ENCODE measurements at regions not wholly inside any gene's neighbourhood (a gene's known extent, or its start where the extent isn't known, plus 50 kb on each side); places are given as distances from the start of the nearest gene placed in this dataset.

DNA sequence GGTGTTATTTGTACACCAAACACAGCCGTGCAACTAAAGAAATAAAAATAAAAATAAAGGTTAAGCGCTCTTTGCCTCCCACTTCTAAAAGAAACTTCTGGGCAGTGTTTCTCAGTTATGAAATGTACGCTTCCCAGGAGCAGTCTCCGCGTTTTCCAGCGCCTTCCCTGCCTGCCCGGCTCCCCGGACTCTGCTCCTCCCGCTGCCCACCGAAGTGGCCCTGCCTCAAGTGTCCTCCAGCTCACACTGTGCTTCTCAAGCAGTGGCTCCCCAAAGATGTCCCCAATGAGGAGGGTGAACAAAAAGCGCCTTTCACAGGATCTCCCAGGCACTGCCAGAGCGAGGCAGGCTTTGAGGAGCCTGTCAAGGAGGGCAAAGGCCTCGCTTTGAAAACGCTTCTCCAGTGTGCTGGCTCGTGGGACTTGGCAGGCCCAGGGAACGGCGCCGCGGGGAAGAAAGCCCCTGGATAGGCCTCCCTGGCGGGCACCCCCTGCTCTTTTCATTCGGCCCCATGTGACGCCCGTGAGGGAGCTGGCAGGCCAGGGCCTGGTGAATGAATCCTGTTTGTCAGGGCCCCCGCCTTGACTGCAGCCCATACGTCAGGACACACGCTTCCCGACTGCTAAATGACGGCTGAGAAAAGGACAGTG is 187.1 kb downstream of the FOXO1 start:
- no peak for DNase-seq (ENCODE audit: extremely low read depth, low read depth)

DNA sequence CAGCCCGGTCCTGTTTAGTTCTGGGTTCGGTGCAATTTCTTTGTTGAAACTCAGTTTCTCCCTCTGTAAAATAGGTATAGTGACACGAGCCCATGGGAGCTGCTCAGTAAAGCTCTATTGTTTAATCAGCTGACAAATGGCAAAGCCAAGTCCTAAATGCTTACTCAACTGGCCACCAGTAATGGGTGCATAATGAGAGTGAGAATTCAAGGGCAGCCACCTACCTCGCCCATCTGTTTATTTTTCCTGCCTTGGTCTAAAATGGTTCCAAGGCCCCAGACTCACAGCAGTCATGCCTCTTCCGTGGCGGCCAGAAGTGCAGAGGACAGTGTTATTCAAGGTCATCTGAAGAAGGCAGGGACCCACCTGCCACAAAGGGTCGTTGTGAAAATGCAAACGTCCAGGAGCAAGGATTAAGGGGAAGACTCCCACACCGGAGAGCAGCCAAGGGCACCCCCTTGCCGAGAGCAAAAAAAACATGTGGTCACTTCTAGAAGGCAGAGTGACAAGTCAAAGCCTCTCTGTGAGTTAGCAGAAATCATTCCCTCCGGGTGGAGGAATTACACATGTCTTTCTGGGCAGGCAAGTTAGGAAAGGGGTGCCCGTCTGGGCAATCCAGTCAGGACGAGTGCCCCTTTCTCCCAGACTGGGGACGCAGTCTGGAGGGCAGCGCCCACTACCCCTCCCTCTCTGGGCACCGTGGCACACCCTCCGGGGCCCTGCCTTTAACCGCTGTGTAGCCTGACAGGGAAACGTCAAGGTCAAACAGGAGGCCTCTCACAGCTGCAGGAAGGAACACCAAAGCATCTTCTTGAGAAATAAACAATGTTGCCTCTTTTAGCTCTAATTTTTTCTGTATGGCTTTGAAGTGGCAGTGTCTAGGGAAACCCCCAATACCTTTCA is 186.2 kb downstream of the FOXO1 start:
- no peak for DNase-seq (ENCODE audit: extremely low read depth, low read depth)

DNA sequence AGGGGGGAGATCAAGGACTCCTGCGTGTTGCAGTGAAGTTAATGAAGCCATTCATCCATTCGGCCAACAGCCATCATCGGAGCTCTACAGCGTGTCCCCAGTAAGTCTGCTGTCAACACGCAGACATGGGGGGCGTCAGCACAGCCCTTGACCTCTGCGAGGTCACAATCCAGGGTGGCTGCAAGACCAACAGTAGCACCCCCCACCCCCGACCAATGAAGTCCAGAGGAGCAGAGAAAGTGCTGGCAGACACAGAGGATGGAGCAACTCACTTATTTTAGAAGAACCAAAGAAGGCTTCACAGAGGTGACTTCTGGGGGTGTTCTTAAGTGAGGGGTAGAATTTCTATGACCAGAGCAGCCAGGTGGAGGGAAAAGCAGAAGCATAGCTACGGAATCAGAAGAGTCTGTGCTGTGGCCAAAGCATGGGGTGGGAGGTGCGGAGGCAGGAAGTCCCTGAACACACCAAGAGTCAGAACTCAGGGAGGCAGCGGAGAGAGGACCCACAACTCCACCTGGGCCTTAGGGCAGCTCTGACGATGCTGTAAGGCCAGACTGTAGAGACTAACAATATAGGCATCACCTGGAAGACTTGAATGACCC is 185.4 kb downstream of the FOXO1 start:
- DNase-seq (ENCODE audit: extremely low read depth, low read depth) = no peak

DNA sequence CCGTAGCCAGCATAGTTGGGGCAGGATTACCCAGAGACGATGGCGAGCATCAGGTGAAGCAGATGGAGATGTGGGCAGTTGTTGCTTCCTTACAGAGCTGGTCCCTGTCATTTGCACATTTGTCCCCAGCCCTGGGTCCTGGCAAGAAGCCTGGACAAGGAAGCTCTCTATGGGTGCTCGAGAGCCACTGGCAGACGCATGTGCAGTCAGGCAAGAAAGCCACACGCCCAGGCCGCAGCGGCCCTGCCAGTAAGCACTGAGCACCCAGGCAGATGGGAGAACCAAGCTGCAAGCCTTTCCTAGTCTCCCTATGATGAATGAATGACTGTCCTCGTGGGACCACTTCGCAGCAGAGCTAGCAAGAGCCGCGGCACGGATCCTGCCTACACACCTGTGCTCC is 182.8 kb downstream of the FOXO1 start:
- DNase-seq (ENCODE audit: extremely low read depth, low read depth) = no peak

DNA sequence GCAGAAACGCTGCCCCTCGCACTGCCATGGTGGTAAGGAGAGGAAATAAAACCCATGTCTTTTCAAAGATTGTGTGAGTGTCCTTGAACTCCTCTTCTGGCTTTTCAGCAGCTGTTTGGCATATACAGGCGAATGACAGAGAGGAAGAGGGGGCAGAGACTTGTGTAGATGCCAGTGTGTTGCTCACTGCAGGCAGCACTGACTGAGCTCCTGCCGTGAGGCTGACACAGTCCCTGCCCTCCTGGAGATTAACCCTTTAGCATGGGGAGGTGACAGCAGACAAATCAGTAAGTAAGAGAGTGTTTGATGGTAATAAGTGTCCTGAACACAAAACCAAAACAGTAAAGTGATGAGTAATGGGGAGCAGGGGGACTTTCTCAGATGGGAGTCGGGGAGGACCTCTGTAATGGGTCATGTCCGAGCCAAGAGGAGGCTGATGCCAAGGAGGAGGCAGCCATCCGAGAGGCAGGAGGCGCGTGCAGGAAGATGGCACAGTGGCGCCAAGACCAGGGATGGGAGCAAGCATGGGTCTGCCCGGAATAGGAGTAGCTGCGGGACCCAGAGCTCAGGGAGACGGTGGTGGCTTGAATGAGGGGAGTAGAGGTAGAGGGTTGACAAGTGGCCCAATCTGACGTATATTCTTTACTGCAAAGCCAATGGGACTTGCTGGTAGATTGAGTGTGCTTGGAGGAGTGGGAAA is 182.2 kb downstream of the FOXO1 start:
- DNase-seq (ENCODE audit: extremely low read depth, low read depth) = no peak

DNA sequence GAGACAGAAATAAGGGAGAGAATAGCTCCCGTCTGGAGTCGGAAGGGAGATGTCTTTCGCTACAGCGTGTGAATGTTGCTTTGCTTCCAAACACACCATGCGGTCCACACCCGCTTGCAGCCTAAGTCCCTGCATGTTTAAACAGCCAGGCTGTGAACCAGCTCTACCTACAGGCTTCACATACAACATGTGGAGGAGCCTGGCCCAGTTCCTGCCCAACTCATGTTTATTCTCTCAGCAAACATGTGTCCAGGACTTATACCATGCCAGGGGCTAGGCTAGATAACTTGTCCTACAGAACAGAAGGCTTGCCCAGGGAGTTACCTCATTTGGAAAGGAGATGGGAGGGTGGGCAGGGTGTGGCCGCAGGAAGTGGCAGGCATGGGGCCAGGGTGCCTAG is 181.5 kb downstream of the FOXO1 start:
- DNase-seq (ENCODE audit: extremely low read depth, low read depth) = no peak

DNA sequence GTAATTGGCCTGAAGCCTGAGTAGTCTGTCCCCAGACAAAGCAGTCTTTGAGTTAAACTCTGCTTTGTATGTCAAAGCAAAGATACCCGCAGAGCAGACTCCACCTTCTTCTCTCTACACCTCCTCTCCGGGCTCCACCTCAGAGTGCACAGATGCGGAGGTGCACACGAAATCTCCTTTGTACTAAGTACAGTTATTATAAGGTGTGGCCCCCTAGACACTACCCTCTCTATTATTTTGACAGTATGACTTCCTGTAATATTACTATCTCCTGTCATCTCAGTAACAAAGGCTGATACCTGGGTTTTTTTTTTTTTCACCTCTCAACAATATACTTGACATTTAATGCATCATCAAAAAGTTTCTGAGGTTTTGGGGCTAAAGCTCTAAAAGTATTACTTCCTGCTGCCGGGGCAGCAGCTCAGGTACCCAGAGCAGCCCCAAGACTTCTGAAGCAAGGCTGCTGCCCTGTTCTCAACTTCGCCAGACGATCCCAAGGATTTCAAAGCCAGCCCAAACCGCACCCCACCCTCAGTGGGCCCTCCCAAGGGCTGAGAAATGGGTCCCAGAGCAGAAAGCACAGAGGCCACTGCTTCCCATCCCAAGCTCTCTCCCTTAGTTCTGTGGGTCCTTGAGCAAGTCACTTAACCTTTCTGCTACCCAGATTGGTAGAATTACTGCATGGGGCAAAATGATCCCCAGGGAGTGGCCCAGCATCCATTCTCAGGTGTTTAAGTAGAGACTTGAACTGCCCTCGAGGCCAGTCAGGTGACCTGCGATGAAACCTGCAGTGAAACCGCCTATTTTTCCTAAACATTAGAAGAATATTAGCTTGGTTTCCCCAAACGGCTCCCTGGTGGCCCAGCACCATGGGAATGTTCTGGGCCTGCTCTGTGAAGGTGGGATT is 180.6 kb downstream of the FOXO1 start:
- DNase-seq (ENCODE audit: extremely low read depth, low read depth) = no peak

DNA sequence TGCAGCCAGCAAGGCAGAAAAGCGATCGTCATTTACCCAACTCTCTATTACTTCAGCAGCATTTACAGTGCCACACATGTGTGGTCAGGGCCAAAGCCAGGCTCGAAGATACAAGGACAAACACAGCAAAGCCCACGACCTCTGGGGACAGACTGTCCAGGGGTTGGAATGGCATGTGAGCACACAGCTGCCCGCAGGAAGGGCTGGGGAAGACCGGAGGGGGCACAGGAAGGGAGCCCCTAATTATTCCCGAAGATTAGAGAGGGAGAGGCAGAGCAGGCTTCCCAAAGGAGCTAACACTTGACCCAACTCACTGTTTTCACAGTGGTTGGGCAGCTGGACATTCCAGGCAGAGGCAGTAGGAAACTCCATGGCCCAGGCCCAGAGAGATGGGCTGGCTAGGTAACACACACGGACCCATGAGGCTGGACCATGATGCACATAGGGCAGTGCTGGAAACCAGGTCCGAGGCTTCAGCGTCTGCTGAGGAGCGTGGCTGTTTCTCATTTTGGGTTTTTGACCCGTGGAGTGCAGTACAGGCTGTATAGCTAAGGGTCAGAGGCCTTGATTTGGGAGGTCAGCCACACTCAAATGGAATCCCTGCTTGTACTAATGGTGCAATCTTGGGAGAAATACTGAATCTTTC is 179.8 kb downstream of the FOXO1 start:
- DNase-seq (ENCODE audit: extremely low read depth, low read depth) = no peak

DNA sequence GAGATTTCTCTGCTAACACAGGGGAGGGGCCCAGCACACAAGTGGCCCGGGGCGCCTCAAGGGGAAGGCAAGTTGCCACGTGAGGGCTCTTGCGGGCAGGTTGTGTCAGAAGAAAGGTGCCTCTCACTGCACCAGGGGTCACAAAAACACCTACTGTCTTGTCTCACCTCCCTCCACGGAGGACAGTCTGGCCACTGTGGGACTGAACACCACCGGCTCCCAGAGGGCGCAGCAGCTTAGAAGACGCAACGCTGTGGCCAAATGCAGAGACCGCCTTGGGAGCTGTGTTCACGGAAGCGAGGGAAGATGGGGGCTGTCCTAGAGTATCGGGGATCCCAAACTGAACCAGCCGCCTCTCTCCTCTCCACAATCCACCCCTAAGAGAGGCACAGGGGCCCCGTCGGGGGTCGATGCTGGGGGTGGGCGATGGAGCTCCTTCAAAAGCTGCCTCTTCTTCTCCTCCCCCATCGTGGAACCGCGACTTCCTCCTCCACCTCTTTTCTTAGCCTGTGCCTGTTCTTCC is 177.5 kb downstream of the FOXO1 start:
- DNase-seq (ENCODE audit: extremely low read depth, low read depth) = no peak

DNA sequence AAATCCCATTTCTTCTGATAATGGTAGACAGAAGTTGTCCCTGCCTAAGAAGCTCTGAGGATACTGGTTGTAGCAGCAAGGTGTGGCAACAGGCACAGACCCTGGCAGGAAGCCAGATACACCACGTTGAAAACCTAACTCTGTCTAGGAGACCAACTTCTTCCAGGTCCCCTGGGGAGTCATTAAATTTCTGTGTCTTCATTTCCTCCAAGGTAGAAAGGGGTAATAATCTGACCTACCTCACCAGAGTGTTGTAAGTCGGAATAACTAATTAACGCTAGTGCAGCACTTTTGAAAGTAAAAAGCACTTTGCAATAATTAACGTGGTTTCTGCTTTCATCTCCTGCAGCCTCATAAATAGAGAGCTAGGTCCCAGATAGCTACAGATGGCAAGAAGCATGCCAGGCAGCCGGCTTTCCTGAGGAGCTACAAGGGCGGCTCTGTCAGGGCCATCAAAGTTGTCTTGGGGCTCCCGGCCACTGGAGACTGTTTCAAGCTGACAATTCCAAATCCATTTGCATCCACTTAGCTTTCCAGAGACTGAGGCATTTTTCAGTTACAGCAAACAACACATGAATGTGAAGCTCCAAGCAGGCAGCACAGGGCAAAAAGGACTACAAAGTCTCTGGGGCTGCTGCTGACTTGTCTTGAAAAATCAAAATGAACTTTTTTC is 176.2 kb downstream of the FOXO1 start:
- DNase-seq (ENCODE audit: extremely low read depth, low read depth) = no peak

DNA sequence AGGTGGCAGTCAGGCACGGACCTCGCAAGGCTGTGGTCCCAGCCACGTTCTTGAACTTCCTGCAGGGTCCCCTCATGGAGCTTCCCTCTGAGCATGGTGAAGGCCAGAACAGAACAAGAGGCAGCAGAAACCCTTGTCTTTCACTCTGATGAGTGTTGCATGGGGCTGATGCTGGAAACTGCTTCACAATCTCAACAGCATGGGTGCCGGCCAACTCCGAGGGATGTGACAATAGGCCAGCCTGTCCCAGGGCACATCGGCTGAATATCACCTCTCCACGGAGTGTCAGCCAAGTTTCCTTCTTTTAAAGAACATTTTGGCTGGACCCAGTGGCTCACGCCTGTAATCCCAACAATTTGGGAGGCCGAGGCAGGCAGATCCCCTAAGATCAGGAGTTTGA is 173.9 kb downstream of the FOXO1 start:
- DNase-seq (ENCODE audit: extremely low read depth, low read depth) = no peak

DNA sequence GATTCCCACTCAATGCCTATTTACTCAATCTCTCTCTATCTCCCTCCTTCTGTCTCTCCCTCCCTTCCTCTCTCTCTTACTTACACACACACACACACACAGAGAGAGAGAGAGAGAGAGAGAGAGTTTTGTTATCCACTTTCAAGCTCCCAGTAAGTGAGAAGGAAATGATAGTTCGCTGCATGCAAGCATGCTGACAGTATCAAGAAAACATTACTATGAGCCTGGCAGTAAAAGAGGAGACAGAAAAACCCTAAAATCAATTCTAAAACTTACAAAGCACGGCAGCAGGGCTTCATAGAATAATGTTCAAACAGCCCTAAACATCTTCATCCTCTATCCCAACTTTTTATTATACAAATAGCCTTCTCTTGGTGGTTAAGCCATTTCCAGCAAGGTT is 171.9 kb downstream of the FOXO1 start:
- no peak for DNase-seq (ENCODE audit: extremely low read depth, low read depth)

DNA sequence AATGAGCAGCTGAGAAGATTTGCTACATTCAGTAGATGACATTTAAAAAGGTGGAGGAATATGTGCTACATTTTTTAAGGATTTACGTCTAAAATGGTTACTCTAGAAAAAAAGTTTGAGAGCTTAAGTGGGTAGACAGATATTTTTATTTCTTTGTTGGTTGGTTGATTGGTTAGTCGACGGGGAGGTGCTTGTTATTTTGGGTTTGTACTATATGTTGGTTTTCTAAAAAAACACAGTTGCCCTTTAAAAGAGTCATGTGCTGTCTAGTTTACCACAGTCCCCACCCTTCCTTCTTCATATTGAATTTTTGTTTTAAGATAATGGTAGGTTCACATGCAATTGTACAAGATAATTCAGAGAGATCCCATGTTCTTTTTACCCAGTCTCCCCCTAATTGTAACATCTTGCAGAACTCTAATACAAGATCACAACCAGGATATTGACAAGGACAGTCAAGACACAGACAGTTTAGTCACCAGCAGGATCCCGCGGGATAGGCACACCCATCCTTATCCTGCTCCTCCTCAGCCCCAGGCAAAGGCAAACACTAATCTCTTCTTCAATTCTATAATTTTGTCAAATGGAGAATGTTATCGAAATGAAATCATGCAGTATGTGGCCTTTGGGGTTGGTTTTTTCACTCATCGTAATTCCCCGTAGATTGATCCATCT is 171.4 kb downstream of the FOXO1 start:
- DNase-seq (ENCODE audit: extremely low read depth, low read depth) = no peak

DNA sequence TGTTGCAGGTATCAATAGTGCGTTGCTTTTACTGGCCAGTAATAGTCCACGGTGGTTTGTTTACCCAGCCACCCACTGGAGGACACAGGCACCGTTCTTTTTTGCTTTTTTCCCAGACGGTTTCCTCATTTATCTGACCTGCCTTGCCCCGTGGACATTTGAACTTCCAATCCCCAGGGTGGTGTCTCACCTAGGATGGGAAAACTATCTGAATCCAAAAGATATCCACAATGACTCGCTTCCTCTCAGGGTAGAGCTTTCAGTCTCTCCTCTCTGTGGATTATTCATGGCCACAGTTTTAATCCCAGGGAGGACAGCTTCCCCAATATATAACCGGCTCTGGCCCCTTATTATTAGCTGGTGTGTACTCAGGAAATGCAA is 170.8 kb downstream of the FOXO1 start:
- DNase-seq (ENCODE audit: extremely low read depth, low read depth) = no peak

DNA sequence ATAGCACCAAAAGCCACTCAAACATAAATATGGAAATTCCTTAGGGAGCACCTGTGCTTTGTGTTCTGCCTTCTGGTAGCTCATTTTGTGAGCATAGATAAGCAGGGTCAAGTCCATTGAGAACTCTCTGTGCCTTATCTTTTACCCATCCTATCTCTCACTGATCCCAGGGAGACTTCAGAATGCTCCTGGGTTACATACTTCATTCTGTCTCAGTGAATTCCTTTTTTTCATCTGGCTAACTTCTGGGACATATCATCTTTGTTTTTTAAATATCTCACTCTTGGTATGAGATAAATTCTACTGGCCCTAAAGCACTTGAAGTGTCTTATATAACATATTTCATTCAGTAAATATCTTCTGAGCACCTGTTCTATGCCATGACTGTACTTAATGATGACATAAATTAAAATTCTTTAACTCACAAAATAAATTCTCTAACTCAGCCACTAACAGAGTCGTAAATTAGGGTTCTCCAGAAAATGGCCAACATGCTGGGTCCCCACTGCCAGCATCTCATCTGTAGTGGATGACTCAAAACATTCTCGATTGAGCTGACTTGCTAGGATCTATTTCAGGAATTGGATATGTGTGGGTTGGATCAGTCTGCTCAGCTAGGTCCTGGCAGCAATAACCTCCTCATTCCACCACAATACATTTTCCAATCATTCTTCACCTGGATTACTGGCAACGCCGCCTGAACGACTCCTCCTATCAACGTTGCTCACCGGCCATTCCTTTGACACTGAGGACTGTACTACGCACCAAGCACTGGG is 170.2 kb downstream of the FOXO1 start:
- DNase-seq (ENCODE audit: extremely low read depth, low read depth) = no peak

DNA sequence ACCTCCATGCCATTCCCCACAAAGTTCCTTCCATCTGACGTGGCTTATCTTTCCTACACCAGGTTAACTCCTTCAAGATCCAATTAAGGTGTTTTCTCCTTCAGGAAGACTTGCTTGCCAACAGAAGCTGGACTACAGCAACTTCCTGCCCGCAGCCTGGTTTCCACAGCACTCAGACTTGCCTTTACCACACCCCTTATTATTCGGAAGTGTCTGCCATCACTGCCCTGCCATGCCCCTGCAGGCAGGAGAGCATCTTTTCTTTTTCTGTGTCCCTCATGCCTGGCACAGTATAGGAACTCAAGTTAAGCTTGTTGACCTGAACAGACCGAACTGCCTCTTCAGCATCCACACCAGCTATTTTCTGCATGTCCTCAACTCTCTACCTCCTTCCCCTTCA is 168.0 kb downstream of the FOXO1 start:
- DNase-seq (ENCODE audit: extremely low read depth, low read depth) = no peak

DNA sequence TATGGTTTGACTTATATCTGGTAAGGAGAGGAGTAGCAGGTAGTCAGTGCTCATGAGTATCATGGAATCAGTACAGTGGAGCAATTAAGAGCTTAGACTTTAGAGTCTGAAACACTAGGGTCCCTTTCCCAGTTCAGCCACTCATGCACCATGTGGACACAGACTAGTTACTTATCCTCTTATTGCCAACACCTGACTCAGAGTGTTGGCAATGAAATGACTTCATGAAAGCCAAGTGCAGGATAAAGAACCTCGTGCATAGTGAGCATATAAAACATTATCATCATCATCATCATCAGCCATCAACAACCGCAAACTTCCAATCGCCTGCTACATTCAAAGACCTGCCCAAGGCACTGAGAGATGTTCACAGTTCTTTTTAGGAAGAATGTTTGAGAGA is 164.2 kb downstream of the FOXO1 start:
- no peak for DNase-seq (ENCODE audit: extremely low read depth, low read depth)

DNA sequence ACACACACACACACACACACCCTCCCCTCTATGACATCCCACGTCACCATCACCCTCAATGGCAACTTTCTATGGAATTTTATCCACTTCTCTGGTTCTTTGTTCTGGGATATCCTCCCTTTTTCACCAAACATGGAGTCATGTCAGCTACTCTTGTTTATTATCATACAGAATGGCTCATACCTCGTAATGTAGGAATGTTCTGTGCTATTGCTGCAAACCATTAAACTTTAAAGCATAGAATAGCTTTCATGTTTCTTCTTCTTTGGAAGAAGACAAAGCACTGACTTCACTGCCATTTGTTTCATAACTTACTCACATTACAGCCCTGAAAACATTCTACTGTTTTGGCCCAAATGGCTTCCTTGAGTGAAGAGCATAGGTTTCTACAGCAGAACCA is 163.4 kb downstream of the FOXO1 start:
- DNase-seq (ENCODE audit: extremely low read depth, low read depth) = no peak
